GM12872 (cell line): ENCODE measurements at regions not wholly inside any gene's neighbourhood (a gene's known extent, or its start where the extent isn't known, plus 50 kb on each side); places are given as distances from the start of the nearest gene placed in this dataset.

Experiments
- TF ChIP-seq, protein P1 (sequence below): IDR thresholded peaks from 3 replicates; pipeline ENCODE4 v1.5.1; 2011; ENCODE audit warnings: low read depth, mild to moderate bottlenecking, low read length, moderate library complexity; ENCODE audit not compliant: insufficient read depth

DNA sequence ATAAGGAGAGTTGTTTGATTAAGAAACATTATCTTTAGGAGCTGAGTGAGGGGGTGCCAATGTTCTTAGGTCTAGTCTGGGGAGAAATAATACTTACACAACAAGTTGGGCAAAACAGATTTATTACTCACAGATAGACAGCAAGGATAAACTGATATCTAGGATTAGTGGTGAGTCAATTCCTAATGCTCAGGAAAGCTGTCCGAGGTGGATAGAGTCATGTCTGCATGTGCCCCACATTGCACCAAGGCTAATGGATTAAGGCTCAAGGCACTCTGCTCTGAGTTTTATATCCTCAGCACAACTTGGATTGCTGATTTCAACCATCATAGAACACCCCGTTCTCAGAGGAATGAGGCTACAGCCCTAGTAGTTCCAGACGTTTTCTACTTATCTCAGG, 1042.3 kb downstream of the OTOL1 start:
- TF ChIP-seq, protein P1, sequence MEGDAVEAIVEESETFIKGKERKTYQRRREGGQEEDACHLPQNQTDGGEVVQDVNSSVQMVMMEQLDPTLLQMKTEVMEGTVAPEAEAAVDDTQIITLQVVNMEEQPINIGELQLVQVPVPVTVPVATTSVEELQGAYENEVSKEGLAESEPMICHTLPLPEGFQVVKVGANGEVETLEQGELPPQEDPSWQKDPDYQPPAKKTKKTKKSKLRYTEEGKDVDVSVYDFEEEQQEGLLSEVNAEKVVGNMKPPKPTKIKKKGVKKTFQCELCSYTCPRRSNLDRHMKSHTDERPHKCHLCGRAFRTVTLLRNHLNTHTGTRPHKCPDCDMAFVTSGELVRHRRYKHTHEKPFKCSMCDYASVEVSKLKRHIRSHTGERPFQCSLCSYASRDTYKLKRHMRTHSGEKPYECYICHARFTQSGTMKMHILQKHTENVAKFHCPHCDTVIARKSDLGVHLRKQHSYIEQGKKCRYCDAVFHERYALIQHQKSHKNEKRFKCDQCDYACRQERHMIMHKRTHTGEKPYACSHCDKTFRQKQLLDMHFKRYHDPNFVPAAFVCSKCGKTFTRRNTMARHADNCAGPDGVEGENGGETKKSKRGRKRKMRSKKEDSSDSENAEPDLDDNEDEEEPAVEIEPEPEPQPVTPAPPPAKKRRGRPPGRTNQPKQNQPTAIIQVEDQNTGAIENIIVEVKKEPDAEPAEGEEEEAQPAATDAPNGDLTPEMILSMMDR: no peak

DNA sequence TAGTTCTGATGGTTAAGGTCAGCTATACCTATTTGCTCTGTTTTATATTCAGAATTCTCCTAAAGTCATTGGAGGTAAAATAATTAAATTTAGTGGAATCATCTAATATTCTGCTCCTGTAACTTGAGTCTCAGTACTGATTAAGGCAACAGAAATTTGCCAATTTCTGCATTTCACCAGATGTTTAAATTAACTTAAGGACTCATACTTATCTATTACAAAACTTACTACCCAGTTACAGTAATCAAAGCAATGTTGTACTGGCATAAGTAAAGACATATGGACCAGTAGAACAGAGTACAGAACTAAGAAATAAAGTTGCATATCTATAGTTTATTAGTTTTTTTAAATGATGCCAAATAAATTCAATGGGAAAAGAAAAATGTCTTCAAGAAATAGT, 1043.8 kb downstream of the OTOL1 start:
- TF ChIP-seq, protein P1: no peak

DNA sequence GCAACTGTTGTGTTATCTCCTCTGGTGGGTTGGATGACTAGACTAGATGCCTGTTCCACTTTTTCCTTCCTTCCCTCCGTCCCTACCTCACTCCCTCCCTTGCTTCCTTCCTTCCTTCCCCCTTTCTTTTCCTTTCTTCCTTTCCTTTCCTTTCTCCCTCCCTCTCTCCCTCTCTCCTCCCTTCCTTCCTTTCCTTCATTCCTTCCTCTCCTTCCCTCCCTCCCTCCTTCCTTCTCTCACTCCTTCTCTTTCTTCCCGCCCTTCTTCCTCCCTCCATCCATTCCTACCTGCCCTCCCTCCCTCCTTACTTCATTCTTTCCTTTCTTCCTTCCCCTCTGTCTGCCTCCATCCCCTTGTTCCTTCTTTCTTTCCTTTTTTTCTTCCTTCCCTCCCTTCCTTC, 1045.3 kb downstream of the OTOL1 start:
- TF ChIP-seq, protein P1: no peak

DNA sequence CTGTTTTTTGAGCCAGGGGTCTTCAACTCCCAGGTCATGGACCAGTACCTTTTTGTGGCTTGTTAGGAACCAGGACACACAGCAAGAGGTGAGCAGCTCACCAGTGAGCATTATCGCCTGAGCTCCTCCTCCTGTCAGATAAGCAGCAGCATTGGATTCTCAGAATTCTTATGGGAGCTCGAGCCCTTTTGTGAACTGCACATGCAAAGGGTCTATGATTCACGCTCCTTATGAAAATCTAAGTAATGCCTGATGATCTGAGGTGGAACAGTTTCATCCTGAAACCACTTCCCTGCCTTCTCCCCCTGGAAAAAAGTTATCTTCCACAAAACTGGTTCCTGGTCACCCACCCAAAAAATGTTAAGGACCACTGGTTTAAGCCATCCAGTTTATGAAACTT, 1047.6 kb downstream of the OTOL1 start:
- TF ChIP-seq, protein P1: no peak

DNA sequence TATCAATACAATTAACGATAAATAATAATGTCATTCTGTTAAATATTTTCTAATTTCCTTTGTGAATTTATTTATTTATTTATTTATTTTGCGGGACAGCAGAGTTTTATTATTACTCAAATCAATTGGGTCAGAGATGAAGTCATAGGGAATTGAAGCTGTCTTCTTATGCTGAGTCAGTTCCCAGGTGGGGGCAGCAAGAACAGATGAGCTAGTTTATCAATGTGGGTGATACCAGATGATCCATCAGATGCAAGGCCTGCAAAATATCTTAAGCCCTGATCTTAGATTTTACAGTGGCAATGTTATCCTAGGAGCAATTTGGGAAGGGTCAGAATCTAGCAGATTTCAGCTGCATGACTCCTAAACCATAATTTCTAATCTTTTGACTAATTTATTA, 1050.3 kb downstream of the OTOL1 start:
- TF ChIP-seq, protein P1: no peak

DNA sequence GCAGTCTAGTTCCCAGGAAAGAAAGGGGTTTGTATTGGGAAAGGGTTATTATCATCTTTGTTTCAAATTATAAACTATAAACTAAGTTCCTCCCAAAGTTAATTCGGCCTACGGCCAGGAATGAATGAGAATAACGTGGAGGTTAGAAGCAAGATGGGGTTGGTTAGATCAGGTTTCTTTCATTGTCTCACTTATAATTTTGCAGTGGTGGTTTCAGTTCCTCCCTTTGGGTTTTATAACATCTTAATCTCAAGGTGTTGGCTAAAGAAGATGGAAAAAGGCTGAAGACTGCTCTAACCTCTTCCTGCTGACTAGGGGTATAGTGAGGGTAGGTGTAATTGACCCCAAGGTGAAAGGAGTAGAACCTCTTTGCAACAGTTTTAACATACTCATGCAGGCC, 1050.7 kb downstream of the OTOL1 start:
- TF ChIP-seq, protein P1: no peak

DNA sequence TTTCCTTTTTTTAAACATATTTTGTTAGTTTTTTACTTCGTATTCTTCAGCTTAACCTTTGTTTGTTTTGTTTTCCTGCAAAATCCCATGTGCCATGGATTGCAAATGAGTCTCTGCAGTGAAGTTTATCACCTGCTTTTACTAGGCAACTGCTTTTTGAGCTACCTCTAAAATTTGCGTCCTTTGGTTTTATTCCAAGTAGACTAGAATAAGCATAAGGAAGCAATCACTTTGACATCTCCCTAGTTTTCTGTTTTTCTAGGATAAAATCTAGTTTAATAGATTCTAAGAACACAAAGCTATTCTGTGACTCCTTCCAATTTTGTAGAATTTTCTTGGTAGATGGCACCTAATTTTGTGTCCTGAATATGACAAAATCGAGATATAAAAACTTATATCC, 1059.2 kb downstream of the OTOL1 start:
- TF ChIP-seq, protein P1: no peak

DNA sequence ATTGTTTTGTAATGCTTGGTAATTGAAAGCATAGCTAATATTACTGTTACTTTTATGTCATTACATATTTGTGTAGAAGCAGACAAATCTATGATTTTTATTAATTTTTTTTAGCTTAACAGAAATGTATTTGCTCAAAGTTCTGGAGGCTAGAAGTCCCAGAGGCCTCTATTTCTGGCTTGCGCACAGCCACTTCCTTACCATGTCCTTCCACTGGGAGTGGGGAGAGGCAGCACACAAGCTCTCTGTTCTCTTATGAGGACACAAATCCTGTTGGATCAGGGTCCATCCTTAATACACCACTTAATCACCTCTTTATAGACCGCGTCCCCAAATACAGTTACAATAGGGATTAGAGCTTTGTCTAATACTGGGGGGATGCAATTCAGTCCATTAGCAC, 1061.4 kb downstream of the OTOL1 start:
- TF ChIP-seq, protein P1: no peak
